Kidney (tissue), 13 donors: ENCODE measurements at regions not wholly inside any gene's neighbourhood (a gene's known extent, or its start where the extent isn't known, plus 50 kb on each side); places are given as distances from the start of the nearest gene placed in this dataset.
A peak's percentile ranks its signal among the peaks of the same experiment; 100 is the strongest.

ENCODE experiments used
- DNase-seq, 5 donors: peaks; one replicate each; pipeline ENCODE4 v3.0.0-alpha.2; 2013 to 2020
- FAIRE-seq: peaks from 2 replicates; lab custom pipeline; 2012; peaks lifted over from hg19 to GRCh38; lab: Jason Lieb, UNC
- H3K27ac ChIP-seq, 2 donors: one replicate each; pipeline ENCODE4 v1.7.0; 2013; ENCODE audit warnings: low read depth in 2 of 2, low read length in 2 of 2, inconsistent platforms in 1 of 2
- H3K27me3 ChIP-seq: one replicate; pipeline ENCODE4 v1.7.1; 2013; ENCODE audit warnings: low read length, inconsistent platforms; ENCODE audit not compliant: control insufficient read depth, insufficient read depth
- H3K36me3 ChIP-seq, 3 donors: one replicate each; pipeline versions ENCODE4 v1.7.0 to v1.7.1; 2013; ENCODE audit warnings: low read length in 3 of 3, control low read depth in 1 of 3, inconsistent platforms in 1 of 3; ENCODE audit not compliant: insufficient read depth in 3 of 3, control insufficient read depth in 2 of 3
- H3K4me1 ChIP-seq, 3 donors: one replicate each; pipeline versions ENCODE4 v1.7.0 to v1.7.1; 2013; ENCODE audit warnings: low read length in 3 of 3, inconsistent platforms in 1 of 3, low read depth in 1 of 3; ENCODE audit not compliant: control insufficient read depth in 2 of 3, insufficient read depth in 2 of 3
- H3K4me3 ChIP-seq, 3 donors: one replicate each; pipeline versions ENCODE4 v1.7.0 to v1.8.1; 2013; ENCODE audit warnings: low read length in 3 of 3, control low read depth in 1 of 3, inconsistent platforms in 1 of 3
- H3K9ac ChIP-seq, 3 donors: one replicate each; pipeline versions ENCODE4 v1.7.0 to v1.7.1; 2013; ENCODE audit warnings: low read length in 3 of 3, control low read depth in 1 of 3, inconsistent platforms in 1 of 3
- H3K9me3 ChIP-seq, 3 donors: one replicate each; pipeline versions ENCODE4 v1.7.0 to v1.7.1; 2013; ENCODE audit warnings: low read length in 3 of 3, control low read depth in 1 of 3, inconsistent platforms in 1 of 3; ENCODE audit not compliant: control insufficient read depth in 2 of 3, insufficient read depth in 1 of 3
- CTCF ChIP-seq: IDR thresholded peaks from 3 replicates; pipeline ENCODE4 v1.5.1; 2012; ENCODE audit warnings: mild to moderate bottlenecking, moderate library complexity, borderline replicate concordance; ENCODE audit not compliant: insufficient read depth; ENCODE audit errors: extremely low read depth
- intact Hi-C: fragments of 100-400 bp; cut with DNase I; formaldehyde crosslinking; loops from one replicate; pipeline ENCODE4 v1.11.1; 2022
- donor health status: control.
- donor health status: control.
- donor health status: control.
- donor health status: control.
- donor health status: control.
- donor health status: DM: yes; HTN: yes; CAD: no.
- donor health status: Normal renal cell carcinoma (clear cell type).

- Histone ChIP-seq H3K9me3 (no peaks in the 10 kb centered on the region), H3K4me1 (no peaks in the 10 kb centered on the region), H3K27me3 (no peaks in the 10 kb centered on the region), H3K36me3 (no peaks in the 10 kb centered on the region), H3K27ac (no peak overlapping the region), H3K4me3 (no peak overlapping the region), H3K9ac (no peak overlapping the region)
- DNase-seq (peak in 1 of 5 donors; percentile 2), FAIRE-seq (no peak)
- intact Hi-C loops: no loop called here
- no peak for TF ChIP-seq CTCF
Observed at GRCh38 chr3:163785693-163786092, 1292.6 kb downstream of the SI start.

- H3K9me3 ChIP-seq: no peaks in the 10 kb centered on the region
- DNase-seq (no peak), FAIRE-seq (no peak)
- no peaks in the 10 kb centered on the region for H3K36me3 ChIP-seq
- H3K27me3 ChIP-seq: no peaks in the 10 kb centered on the region
- H3K4me3 ChIP-seq: no peak overlapping the region
- H3K27ac ChIP-seq: no peak overlapping the region
- no peak overlapping the region for H3K9ac ChIP-seq
- H3K4me1 ChIP-seq: no peaks in the 10 kb centered on the region
- intact Hi-C loops: no loop called here
- TF ChIP-seq CTCF: no peak
Observed at GRCh38 chr3:163779396-163780344, 1298.6 kb downstream of the SI start.

GRCh38 chr3:163776743-163777142 lies 1301.6 kb downstream of the SI start:
- DNase-seq: no peak
- Histone ChIP-seq H3K27me3 (no peaks in the 10 kb centered on the region), H3K4me3 (no peak overlapping the region), H3K9ac (no peak overlapping the region), H3K27ac (no peak overlapping the region), H3K9me3 (no peaks in the 10 kb centered on the region), H3K36me3 (no peaks in the 10 kb centered on the region), H3K4me1 (no peaks in the 10 kb centered on the region)
- no peak for FAIRE-seq
- intact Hi-C loops: no loop called here
- no peak for TF ChIP-seq CTCF
